ENCODE measurements at regions not wholly inside any gene's neighbourhood (a gene's known extent, or its start where the extent isn't known, plus 50 kb on each side); places are given as distances from the start of the nearest gene placed in this dataset.

GRCh38 chr1:219993554-219994433 lies 52.5 kb downstream of the EPRS1 start:
- TF ChIP-seq CTCF (IDR thresholded peaks at IDR 0.05), result no peak
- Histone ChIP-seq H3K4me1 (ENCODE audit: low read depth) (no peaks in the 10 kb centered on the region), H3K36me3 (ENCODE audit: low read depth) (no peaks in the 10 kb centered on the region), H3K9me3 (no peaks in the 10 kb centered on the region), H3K4me3 (no peak overlapping the region)
- DNase-seq (no peak), ATAC-seq (no peak)
- intact Hi-C loops (cut with DNase I, micrococcal nuclease), result no loop called here

GRCh38 chr1:219991919-219992318 lies 54.4 kb downstream of the EPRS1 start:
- Histone ChIP-seq H3K4me3 (no peak overlapping the region), H3K36me3 (ENCODE audit: low read depth) (no peaks in the 10 kb centered on the region), H3K4me1 (ENCODE audit: low read depth) (no peaks in the 10 kb centered on the region), H3K9me3 (no peaks in the 10 kb centered on the region)
- intact Hi-C loops (cut with DNase I, micrococcal nuclease), result no loop called here
- DNase-seq (no peak), ATAC-seq (no peak)
- TF ChIP-seq CTCF (IDR thresholded peaks at IDR 0.05), result no peak

GRCh38 chr1:219991511-219991810 lies 54.8 kb downstream of the EPRS1 start:
- Histone ChIP-seq H3K4me3 (no peak overlapping the region), H3K4me1 (ENCODE audit: low read depth) (no peaks in the 10 kb centered on the region), H3K36me3 (ENCODE audit: low read depth) (no peaks in the 10 kb centered on the region), H3K9me3 (no peaks in the 10 kb centered on the region)
- ATAC-seq (no peak), DNase-seq (no peak)
- intact Hi-C loops (cut with DNase I, micrococcal nuclease), result no loop called here
- TF ChIP-seq CTCF (IDR thresholded peaks at IDR 0.05), result no peak

- Histone ChIP-seq H3K4me3 (no peak overlapping the region), H3K9me3 (no peaks in the 10 kb centered on the region), H3K4me1 (ENCODE audit: low read depth) (no peaks in the 10 kb centered on the region), H3K36me3 (ENCODE audit: low read depth) (no peaks in the 10 kb centered on the region)
- DNase-seq (no peak), ATAC-seq (no peak)
- peak; percentile 39 for TF ChIP-seq CTCF (IDR thresholded peaks at IDR 0.05)
- intact Hi-C loops (cut with DNase I, micrococcal nuclease), result no loop called here
These were observed 55.4 kb downstream of the EPRS1 start for GRCh38 chr1:219990782-219991510.

- ATAC-seq (no peak), DNase-seq (no peak)
- intact Hi-C loops (cut with DNase I, micrococcal nuclease), result no loop called here
- no peak for TF ChIP-seq CTCF (IDR thresholded peaks at IDR 0.05)
- H3K4me1 ChIP-seq (ENCODE audit: low read depth), result no peaks in the 10 kb centered on the region
- H3K9me3 ChIP-seq, result no peaks in the 10 kb centered on the region
- H3K4me3 ChIP-seq, result no peak overlapping the region
- H3K36me3 ChIP-seq (ENCODE audit: low read depth), result no peaks in the 10 kb centered on the region
These were observed 56.5 kb downstream of the EPRS1 start for GRCh38 chr1:219989766-219990165.
